ENCODE measurements at regions not wholly inside any gene's neighbourhood (a gene's known extent, or its start where the extent isn't known, plus 50 kb on each side); places are given as distances from the start of the nearest gene placed in this dataset.

- no peaks in the 10 kb centered on the region for H4K20me1 ChIP-seq (ENCODE audit: insufficient read depth, low read depth, low read length)
- H2AFZ ChIP-seq (ENCODE audit: low read length): no peak overlapping the region
- H3K79me2 ChIP-seq (ENCODE audit: low read length): no peaks in the 10 kb centered on the region
- no peak overlapping the region for H3K27ac ChIP-seq (ENCODE audit: low read length)
- no peak overlapping the region for H3K4me2 ChIP-seq (ENCODE audit: low read depth, low read length, poor library complexity, severe bottlenecking)
- no peaks in the 10 kb centered on the region for H3K27me3 ChIP-seq (ENCODE audit: low read length)
- no peaks in the 10 kb centered on the region for H3K9me3 ChIP-seq (ENCODE audit: low read length)
- H3K4me1 ChIP-seq (ENCODE audit: low read length): no peaks in the 10 kb centered on the region
- H3K9ac ChIP-seq (ENCODE audit: low read length): no peak overlapping the region
- H3K9me2 ChIP-seq (replicated peaks; ENCODE audit: insufficient read depth, low read length): no peaks in the 10 kb centered on the region
- DNase-seq: no peak
- H3K4me3 ChIP-seq (ENCODE audit: low read length): no peak overlapping the region
- H3K36me3 ChIP-seq (ENCODE audit: insufficient read depth, low read length): no peaks in the 10 kb centered on the region
Observed at GRCh38 chr10:59073456-59074053, 102.9 kb upstream of the PHYHIPL start.

- no peak overlapping the region for H3K9ac ChIP-seq (ENCODE audit: low read length)
- H3K4me1 ChIP-seq (ENCODE audit: low read length): no peaks in the 10 kb centered on the region
- H3K36me3 ChIP-seq (ENCODE audit: insufficient read depth, low read length): no peaks in the 10 kb centered on the region
- H3K4me2 ChIP-seq (ENCODE audit: low read depth, low read length, poor library complexity, severe bottlenecking): no peak overlapping the region
- no peaks in the 10 kb centered on the region for H3K9me2 ChIP-seq (replicated peaks; ENCODE audit: insufficient read depth, low read length)
- no peak for DNase-seq
- H4K20me1 ChIP-seq (ENCODE audit: insufficient read depth, low read depth, low read length): no peaks in the 10 kb centered on the region
- H3K4me3 ChIP-seq (ENCODE audit: low read length): no peak overlapping the region
- no peaks in the 10 kb centered on the region for H3K79me2 ChIP-seq (ENCODE audit: low read length)
- H3K27ac ChIP-seq (ENCODE audit: low read length): no peak overlapping the region
- H2AFZ ChIP-seq (ENCODE audit: low read length): no peak overlapping the region
- no peaks in the 10 kb centered on the region for H3K9me3 ChIP-seq (ENCODE audit: low read length)
- no peaks in the 10 kb centered on the region for H3K27me3 ChIP-seq (ENCODE audit: low read length)
Observed at GRCh38 chr10:59075576-59075975, 100.9 kb upstream of the PHYHIPL start.

- Histone ChIP-seq H3K4me2 (ENCODE audit: low read depth, low read length, poor library complexity, severe bottlenecking) (no peak overlapping the region), H3K27ac (ENCODE audit: low read length) (no peak overlapping the region), H3K9ac (ENCODE audit: low read length) (no peak overlapping the region), H3K9me2 (replicated peaks; ENCODE audit: insufficient read depth, low read length) (no peaks in the 10 kb centered on the region), H3K4me3 (ENCODE audit: low read length) (no peak overlapping the region), H3K9me3 (ENCODE audit: low read length) (no peaks in the 10 kb centered on the region), H3K4me1 (ENCODE audit: low read length) (no peaks in the 10 kb centered on the region), H2AFZ (ENCODE audit: low read length) (no peak overlapping the region), H4K20me1 (ENCODE audit: insufficient read depth, low read depth, low read length) (no peaks in the 10 kb centered on the region), H3K27me3 (ENCODE audit: low read length) (no peaks in the 10 kb centered on the region), H3K79me2 (ENCODE audit: low read length) (no peaks in the 10 kb centered on the region), H3K36me3 (ENCODE audit: insufficient read depth, low read length) (no peaks in the 10 kb centered on the region)
- no peak for DNase-seq
Observed at GRCh38 chr10:59077855-59078254, 98.6 kb upstream of the PHYHIPL start.

- Histone ChIP-seq H3K36me3 (ENCODE audit: insufficient read depth, low read length) (no peaks in the 10 kb centered on the region), H3K9ac (ENCODE audit: low read length) (no peak overlapping the region), H3K9me2 (replicated peaks; ENCODE audit: insufficient read depth, low read length) (no peaks in the 10 kb centered on the region), H3K27ac (ENCODE audit: low read length) (no peak overlapping the region), H2AFZ (ENCODE audit: low read length) (no peak overlapping the region), H3K4me3 (ENCODE audit: low read length) (no peak overlapping the region), H3K4me1 (ENCODE audit: low read length) (no peaks in the 10 kb centered on the region), H3K9me3 (ENCODE audit: low read length) (no peaks in the 10 kb centered on the region), H4K20me1 (ENCODE audit: insufficient read depth, low read depth, low read length) (no peaks in the 10 kb centered on the region), H3K4me2 (ENCODE audit: low read depth, low read length, poor library complexity, severe bottlenecking) (no peak overlapping the region), H3K27me3 (ENCODE audit: low read length) (no peaks in the 10 kb centered on the region), H3K79me2 (ENCODE audit: low read length) (no peaks in the 10 kb centered on the region)
- DNase-seq: no peak
Observed at GRCh38 chr10:59078978-59079377, 97.5 kb upstream of the PHYHIPL start.

- Histone ChIP-seq H3K4me1 (ENCODE audit: low read length) (no peaks in the 10 kb centered on the region), H3K27ac (ENCODE audit: low read length) (no peak overlapping the region), H2AFZ (ENCODE audit: low read length) (no peak overlapping the region), H3K9me2 (replicated peaks; ENCODE audit: insufficient read depth, low read length) (no peaks in the 10 kb centered on the region), H3K36me3 (ENCODE audit: insufficient read depth, low read length) (no peaks in the 10 kb centered on the region), H3K4me3 (ENCODE audit: low read length) (no peak overlapping the region), H3K9ac (ENCODE audit: low read length) (no peak overlapping the region), H4K20me1 (ENCODE audit: insufficient read depth, low read depth, low read length) (no peaks in the 10 kb centered on the region), H3K27me3 (ENCODE audit: low read length) (no peaks in the 10 kb centered on the region), H3K79me2 (ENCODE audit: low read length) (no peaks in the 10 kb centered on the region), H3K4me2 (ENCODE audit: low read depth, low read length, poor library complexity, severe bottlenecking) (no peak overlapping the region), H3K9me3 (ENCODE audit: low read length) (no peaks in the 10 kb centered on the region)
- DNase-seq: no peak
Observed at GRCh38 chr10:59079386-59080226, 96.8 kb upstream of the PHYHIPL start.

- DNase-seq: no peak
- Histone ChIP-seq H3K79me2 (ENCODE audit: low read length) (no peaks in the 10 kb centered on the region), H3K27ac (ENCODE audit: low read length) (no peak overlapping the region), H3K4me3 (ENCODE audit: low read length) (no peak overlapping the region), H3K4me1 (ENCODE audit: low read length) (no peaks in the 10 kb centered on the region), H3K27me3 (ENCODE audit: low read length) (no peaks in the 10 kb centered on the region), H3K4me2 (ENCODE audit: low read depth, low read length, poor library complexity, severe bottlenecking) (no peak overlapping the region), H3K9ac (ENCODE audit: low read length) (no peak overlapping the region), H4K20me1 (ENCODE audit: insufficient read depth, low read depth, low read length) (no peaks in the 10 kb centered on the region), H3K36me3 (ENCODE audit: insufficient read depth, low read length) (no peaks in the 10 kb centered on the region), H3K9me2 (replicated peaks; ENCODE audit: insufficient read depth, low read length) (no peaks in the 10 kb centered on the region), H3K9me3 (ENCODE audit: low read length) (no peaks in the 10 kb centered on the region), H2AFZ (ENCODE audit: low read length) (no peak overlapping the region)
Observed at GRCh38 chr10:59082249-59082648, 94.2 kb upstream of the PHYHIPL start.

GRCh38 chr10:59085054-59085453 lies 91.4 kb upstream of the PHYHIPL start:
- Histone ChIP-seq H3K4me3 (ENCODE audit: low read length) (no peak overlapping the region), H4K20me1 (ENCODE audit: insufficient read depth, low read depth, low read length) (no peaks in the 10 kb centered on the region), H3K9me2 (replicated peaks; ENCODE audit: insufficient read depth, low read length) (no peaks in the 10 kb centered on the region), H3K4me2 (ENCODE audit: low read depth, low read length, poor library complexity, severe bottlenecking) (no peak overlapping the region), H2AFZ (ENCODE audit: low read length) (no peak overlapping the region), H3K27ac (ENCODE audit: low read length) (no peak overlapping the region), H3K27me3 (ENCODE audit: low read length) (no peaks in the 10 kb centered on the region), H3K9me3 (ENCODE audit: low read length) (no peaks in the 10 kb centered on the region), H3K9ac (ENCODE audit: low read length) (no peak overlapping the region), H3K79me2 (ENCODE audit: low read length) (no peaks in the 10 kb centered on the region), H3K4me1 (ENCODE audit: low read length) (no peaks in the 10 kb centered on the region), H3K36me3 (ENCODE audit: insufficient read depth, low read length) (no peaks in the 10 kb centered on the region)
- no peak for DNase-seq

- Histone ChIP-seq H3K4me1 (ENCODE audit: low read length) (no peaks in the 10 kb centered on the region), H3K9me3 (ENCODE audit: low read length) (no peaks in the 10 kb centered on the region), H3K9me2 (replicated peaks; ENCODE audit: insufficient read depth, low read length) (no peaks in the 10 kb centered on the region), H3K27me3 (ENCODE audit: low read length) (no peaks in the 10 kb centered on the region), H2AFZ (ENCODE audit: low read length) (no peak overlapping the region), H4K20me1 (ENCODE audit: insufficient read depth, low read depth, low read length) (no peaks in the 10 kb centered on the region), H3K4me2 (ENCODE audit: low read depth, low read length, poor library complexity, severe bottlenecking) (no peak overlapping the region), H3K36me3 (ENCODE audit: insufficient read depth, low read length) (no peaks in the 10 kb centered on the region), H3K4me3 (ENCODE audit: low read length) (no peak overlapping the region), H3K27ac (ENCODE audit: low read length) (no peak overlapping the region), H3K9ac (ENCODE audit: low read length) (no peak overlapping the region), H3K79me2 (ENCODE audit: low read length) (no peaks in the 10 kb centered on the region)
- DNase-seq: no peak
Observed at GRCh38 chr10:59085711-59086502, 90.5 kb upstream of the PHYHIPL start.

All from Karpas-422 (cell line).